ENCODE measurements at regions not wholly inside any gene's neighbourhood (a gene's known extent, or its start where the extent isn't known, plus 50 kb on each side); places are given as distances from the start of the nearest gene placed in this dataset.

- Histone ChIP-seq H3K9ac (ENCODE audit: low read length in 3 of 3) (no peak overlapping the region), H3K4me3 (ENCODE audit: low read length in 3 of 3) (peak overlapping the region in 1 of 3 donors; percentile 36), H3K36me3 (ENCODE audit: control insufficient read depth in 2 of 3, insufficient read depth in 3 of 3, low read length in 3 of 3) (no peaks in the 10 kb centered on the region), H3K9me3 (ENCODE audit: control insufficient read depth in 2 of 3, insufficient read depth in 1 of 3, low read length in 3 of 3) (no peaks in the 10 kb centered on the region), H3K27ac (ENCODE audit: low read depth in 2 of 2, low read length in 2 of 2) (peak overlapping the region in 1 of 2 donors; percentile 7), H3K27me3 (ENCODE audit: control insufficient read depth, insufficient read depth, low read length) (no peaks in the 10 kb centered on the region), H3K4me1 (ENCODE audit: control insufficient read depth in 2 of 3, insufficient read depth in 2 of 3, low read depth in 1 of 3, low read length in 3 of 3) (peaks cover 0 to 4% (median 0%) of the 10 kb centered on the region in 3 donors)
- TF ChIP-seq CTCF (IDR thresholded peaks at IDR 0.05; ENCODE audit: borderline replicate concordance, extremely low read depth, insufficient read depth) = no peak
- no peak for FAIRE-seq
- intact Hi-C loops (cut with DNase I) = no loop called here
- no peak for DNase-seq
These were observed 152.9 kb upstream of the DST start for GRCh38 chr6:56795466-56796195.

GRCh38 chr6:56794421-56794820 is 151.7 kb upstream of the DST start:
- no peak for TF ChIP-seq CTCF (IDR thresholded peaks at IDR 0.05; ENCODE audit: borderline replicate concordance, extremely low read depth, insufficient read depth)
- DNase-seq (no peak), FAIRE-seq (no peak)
- Histone ChIP-seq H3K4me3 (ENCODE audit: low read length in 3 of 3) (no peak overlapping the region), H3K27me3 (ENCODE audit: control insufficient read depth, insufficient read depth, low read length) (no peaks in the 10 kb centered on the region), H3K9me3 (ENCODE audit: control insufficient read depth in 2 of 3, insufficient read depth in 1 of 3, low read length in 3 of 3) (no peaks in the 10 kb centered on the region), H3K27ac (ENCODE audit: low read depth in 2 of 2, low read length in 2 of 2) (no peak overlapping the region), H3K9ac (ENCODE audit: low read length in 3 of 3) (no peak overlapping the region), H3K36me3 (ENCODE audit: control insufficient read depth in 2 of 3, insufficient read depth in 3 of 3, low read length in 3 of 3) (no peaks in the 10 kb centered on the region), H3K4me1 (ENCODE audit: control insufficient read depth in 2 of 3, insufficient read depth in 2 of 3, low read depth in 1 of 3, low read length in 3 of 3) (peaks cover 0 to 4% (median 0%) of the 10 kb centered on the region in 3 donors)
- intact Hi-C loops (cut with DNase I) = no loop called here

- FAIRE-seq (no peak), DNase-seq (no peak)
- Histone ChIP-seq H3K36me3 (ENCODE audit: control insufficient read depth in 2 of 3, insufficient read depth in 3 of 3, low read length in 3 of 3) (no peaks in the 10 kb centered on the region), H3K27ac (ENCODE audit: low read depth in 2 of 2, low read length in 2 of 2) (no peak overlapping the region), H3K4me1 (ENCODE audit: control insufficient read depth in 2 of 3, insufficient read depth in 2 of 3, low read depth in 1 of 3, low read length in 3 of 3) (peaks cover 0 to 4% (median 0%) of the 10 kb centered on the region in 3 donors), H3K27me3 (ENCODE audit: control insufficient read depth, insufficient read depth, low read length) (no peaks in the 10 kb centered on the region), H3K9me3 (ENCODE audit: control insufficient read depth in 2 of 3, insufficient read depth in 1 of 3, low read length in 3 of 3) (no peaks in the 10 kb centered on the region), H3K4me3 (ENCODE audit: low read length in 3 of 3) (no peak overlapping the region), H3K9ac (ENCODE audit: low read length in 3 of 3) (no peak overlapping the region)
- intact Hi-C loops (cut with DNase I) = no loop called here
- TF ChIP-seq CTCF (IDR thresholded peaks at IDR 0.05; ENCODE audit: borderline replicate concordance, extremely low read depth, insufficient read depth) = no peak
These were observed 151.2 kb upstream of the DST start for GRCh38 chr6:56793938-56794337.

All from kidney (tissue), 13 donors.